Neural cell (in vitro differentiated cells): ENCODE measurements at regions not wholly inside any gene's neighbourhood (a gene's known extent, or its start where the extent isn't known, plus 50 kb on each side); places are given as distances from the start of the nearest gene placed in this dataset.
A peak's percentile ranks its signal among the peaks of the same experiment; 100 is the strongest.

Source experiments
- H2AFZ ChIP-seq: fragments of 200-600, 300-800 bp; sonication (generic), shearing (Covaris generic); 2 replicates; pipeline ENCODE4 v1.6.0; 2014; ENCODE audit warnings: low read depth, mild to moderate bottlenecking, antibody characterized with exemption, low read length, moderate library complexity
- H3F3A ChIP-seq: fragments of 200-600 bp; shearing (Covaris generic); 2 replicates; pipeline ENCODE4 v1.6.1; 2016; ENCODE audit warnings: mild to moderate bottlenecking, moderate library complexity, mixed read lengths, antibody characterized with exemption, low read length; ENCODE audit not compliant: insufficient read depth, poor library complexity, severe bottlenecking
- H3K27ac ChIP-seq: fragments of 200-600, 300-800 bp; sonication (generic), shearing (Covaris generic); 2 replicates; pipeline ENCODE4 v1.5.1; 2014; ENCODE audit warnings: mild to moderate bottlenecking, low read length, moderate library complexity
- H3K27me3 ChIP-seq: fragments of 300-800, 200-600 bp; sonication (generic), shearing (Covaris generic); 2 replicates; pipeline ENCODE4 v1.6.0; 2014; ENCODE audit warnings: mild to moderate bottlenecking, low read depth, low read length, moderate library complexity; ENCODE audit not compliant: insufficient read depth
- H3K36me3 ChIP-seq: fragments of 300-800, 200-600 bp; sonication (generic), shearing (Covaris generic); 2 replicates; pipeline ENCODE4 v1.5.1; 2014; ENCODE audit warnings: mild to moderate bottlenecking, antibody characterized with exemption, low read length, moderate library complexity; ENCODE audit not compliant: insufficient read depth
- H3K4me2 ChIP-seq: fragments of 300-800, 200-600 bp; sonication (generic), shearing (Covaris generic); 2 replicates; pipeline ENCODE4 v1.6.0; 2014; ENCODE audit warnings: mild to moderate bottlenecking, low read length
- H3K4me3 ChIP-seq: fragments of 300-800, 200-600 bp; sonication (generic), shearing (Covaris generic); 2 replicates; pipeline ENCODE4 v1.5.1; 2014; ENCODE audit warnings: mild to moderate bottlenecking, low read length, moderate library complexity
- H3K79me2 ChIP-seq: fragments of 200-600 bp; shearing (Covaris generic); replicated peaks from 2 replicates; pipeline ENCODE4 v1.6.0; 2014; ENCODE audit warnings: mild to moderate bottlenecking, low read length, moderate library complexity; ENCODE audit not compliant: insufficient read depth
- H3K9ac ChIP-seq: fragments of 300-800, 200-600 bp; sonication (generic), shearing (Covaris generic); 2 replicates; pipeline ENCODE4 v1.6.1; 2016; ENCODE audit warnings: mild to moderate bottlenecking, low read length, mixed read lengths
- H3K9me2 ChIP-seq: fragments of 200-600 bp; shearing (Covaris generic); 2 replicates; pipeline ENCODE4 v1.6.1; 2016; ENCODE audit warnings: mild to moderate bottlenecking, low read length, mixed read lengths; ENCODE audit not compliant: insufficient read depth
- H3K9me3 ChIP-seq: fragments of 200-600, 300-800 bp; sonication (generic), shearing (Covaris generic); 2 replicates; pipeline ENCODE4 v1.6.1; 2016; ENCODE audit warnings: mild to moderate bottlenecking, mixed run types, low read length, moderate library complexity, mixed read lengths
- H4K20me1 ChIP-seq: fragments of 200-600 bp; shearing (Covaris generic); 2 replicates; pipeline ENCODE4 v1.6.1; 2016; ENCODE audit warnings: mild to moderate bottlenecking, mixed run types; ENCODE audit not compliant: insufficient read depth
- EP300 ChIP-seq: fragments of 450-650 bp; conservative IDR thresholded peaks from 2 replicates; pipeline ENCODE4 v1.6.1; 2014; ENCODE audit warnings: antibody characterized with exemption, mild to moderate bottlenecking, moderate library complexity; ENCODE audit not compliant: poor library complexity, severe bottlenecking
- EZH2 ChIP-seq: fragments of 200-600, 300-800 bp; shearing (Covaris generic), sonication (generic); IDR thresholded peaks from 2 replicates; pipeline ENCODE4 v1.6.1; 2014; ENCODE audit warnings: antibody characterized with exemption, low read length, borderline replicate concordance, mild to moderate bottlenecking; ENCODE audit not compliant: insufficient read depth, poor library complexity, severe bottlenecking
- MXI1 ChIP-seq: fragments of 450-650 bp; conservative IDR thresholded peaks from 2 replicates; pipeline ENCODE4 v1.6.1; 2014; ENCODE audit warnings: antibody characterized with exemption, mild to moderate bottlenecking; ENCODE audit not compliant: poor library complexity, severe bottlenecking
- POLR2AphosphoS5 ChIP-seq: IDR thresholded peaks from 2 replicates; pipeline ENCODE4 v1.6.1; 2012
- RAD21 ChIP-seq: fragments of 450-650 bp; conservative IDR thresholded peaks from 2 replicates; pipeline ENCODE4 v1.6.1; 2014; ENCODE audit warnings: antibody characterized with exemption, mild to moderate bottlenecking, moderate library complexity
- REST ChIP-seq: IDR thresholded peaks from 2 replicates; pipeline ENCODE4 v1.6.1; 2012; ENCODE audit warnings: borderline replicate concordance
- SMC3 ChIP-seq: fragments of 450-650 bp; conservative IDR thresholded peaks from 2 replicates; pipeline ENCODE4 v1.6.1; 2014; ENCODE audit warnings: antibody characterized with exemption, mild to moderate bottlenecking, moderate library complexity; ENCODE audit not compliant: poor library complexity
- TAF1 ChIP-seq: IDR thresholded peaks from 2 replicates; pipeline ENCODE4 v1.6.1; 2012; ENCODE audit warnings: low read depth
- TF ChIP-seq, protein P1 (sequence below): fragments of 450-650 bp; IDR thresholded peaks from 2 replicates; pipeline ENCODE4 v1.5.1; 2014; ENCODE audit warnings: antibody characterized with exemption, mild to moderate bottlenecking, moderate library complexity; ENCODE audit not compliant: poor library complexity, severe bottlenecking

DNA sequence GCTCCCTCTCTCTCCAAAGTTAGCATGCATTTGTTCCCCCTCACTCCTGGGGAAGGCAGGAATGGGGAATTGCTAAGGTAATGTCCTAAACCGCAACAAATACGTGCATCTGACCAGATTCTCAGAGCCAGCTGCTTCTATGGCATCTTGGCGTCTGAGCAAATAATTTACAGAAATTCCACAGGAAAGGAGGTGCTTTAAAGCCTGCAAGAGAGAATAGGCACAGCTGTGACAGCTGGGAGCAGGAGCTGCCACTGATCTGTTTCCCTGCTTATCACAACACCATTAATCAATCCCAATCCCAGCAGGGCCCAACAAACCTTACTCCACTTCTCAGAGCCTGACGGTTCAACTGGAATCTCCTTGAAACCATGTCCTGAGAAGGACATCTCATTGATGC is 83.5 kb upstream of the ZNF281 start:
- Histone ChIP-seq H3F3A (no peaks in the 10 kb centered on the region), H3K79me2 (no peaks in the 10 kb centered on the region), H3K36me3 (no peaks in the 10 kb centered on the region), H3K9me2 (no peaks in the 10 kb centered on the region), H2AFZ (no peak overlapping the region), H3K9me3 (no peaks in the 10 kb centered on the region), H3K4me3 (no peak overlapping the region), H3K9ac (no peak overlapping the region), H3K27me3 (no peaks in the 10 kb centered on the region), H3K4me2 (no peak overlapping the region), H4K20me1 (no peaks in the 10 kb centered on the region), H3K27ac (no peak overlapping the region)
- peak; percentile 68 for TF ChIP-seq EP300
- no peak for TF ChIP-seq RAD21
- TF ChIP-seq, protein P1, sequence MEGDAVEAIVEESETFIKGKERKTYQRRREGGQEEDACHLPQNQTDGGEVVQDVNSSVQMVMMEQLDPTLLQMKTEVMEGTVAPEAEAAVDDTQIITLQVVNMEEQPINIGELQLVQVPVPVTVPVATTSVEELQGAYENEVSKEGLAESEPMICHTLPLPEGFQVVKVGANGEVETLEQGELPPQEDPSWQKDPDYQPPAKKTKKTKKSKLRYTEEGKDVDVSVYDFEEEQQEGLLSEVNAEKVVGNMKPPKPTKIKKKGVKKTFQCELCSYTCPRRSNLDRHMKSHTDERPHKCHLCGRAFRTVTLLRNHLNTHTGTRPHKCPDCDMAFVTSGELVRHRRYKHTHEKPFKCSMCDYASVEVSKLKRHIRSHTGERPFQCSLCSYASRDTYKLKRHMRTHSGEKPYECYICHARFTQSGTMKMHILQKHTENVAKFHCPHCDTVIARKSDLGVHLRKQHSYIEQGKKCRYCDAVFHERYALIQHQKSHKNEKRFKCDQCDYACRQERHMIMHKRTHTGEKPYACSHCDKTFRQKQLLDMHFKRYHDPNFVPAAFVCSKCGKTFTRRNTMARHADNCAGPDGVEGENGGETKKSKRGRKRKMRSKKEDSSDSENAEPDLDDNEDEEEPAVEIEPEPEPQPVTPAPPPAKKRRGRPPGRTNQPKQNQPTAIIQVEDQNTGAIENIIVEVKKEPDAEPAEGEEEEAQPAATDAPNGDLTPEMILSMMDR = no peak
- no peak for TF ChIP-seq TAF1
- no peak for TF ChIP-seq SMC3
- peak; percentile 64 for TF ChIP-seq REST
- TF ChIP-seq POLR2AphosphoS5 = peak; percentile 87
- no peak for TF ChIP-seq MXI1
- no peak for TF ChIP-seq EZH2

- no peaks in the 10 kb centered on the region for H3K79me2 ChIP-seq
- no peak for TF ChIP-seq EP300
- no peak for TF ChIP-seq TAF1
- no peak for TF ChIP-seq POLR2AphosphoS5
- no peak for TF ChIP-seq EZH2
- TF ChIP-seq SMC3 = no peak
- no peak for TF ChIP-seq RAD21
- no peak for TF ChIP-seq REST
- TF ChIP-seq MXI1 = no peak
- TF ChIP-seq, protein P1 = no peak
- no peaks in the 10 kb centered on the region for H3K36me3 ChIP-seq
- no peak overlapping the region for H3K27ac ChIP-seq
- no peaks in the 10 kb centered on the region for H3F3A ChIP-seq
- no peak overlapping the region for H3K4me2 ChIP-seq
- no peak overlapping the region for H3K4me3 ChIP-seq
- no peaks in the 10 kb centered on the region for H4K20me1 ChIP-seq
- H3K9me2 ChIP-seq = no peaks in the 10 kb centered on the region
- H3K27me3 ChIP-seq = no peaks in the 10 kb centered on the region
- H2AFZ ChIP-seq = no peak overlapping the region
- H3K9me3 ChIP-seq = no peaks in the 10 kb centered on the region
- H3K9ac ChIP-seq = no peak overlapping the region
Observed at GRCh38 chr1:200491103-200491502, 81.3 kb upstream of the ZNF281 start.
